Heart left ventricle (tissue), 16 donors: ENCODE measurements at regions not wholly inside any gene's neighbourhood (a gene's known extent, or its start where the extent isn't known, plus 50 kb on each side); places are given as distances from the start of the nearest gene placed in this dataset.
"Not testable (repeated sequence)": the region's sequence is repeated elsewhere in the genome, so short reads cannot be mapped to it uniquely, and the experiment has no call there.

Experiments used
- ATAC-seq, 4 donors: fragments of 200-7000 bp; cut with Tn5 transposase; one replicate each; pipeline ENCODE4 v1.9.1; 2020 to 2022; ENCODE audit warnings: moderate library complexity in 4 of 4, mild to moderate bottlenecking in 3 of 4, moderate number of reproducible peaks in 1 of 4
- DNase-seq, 5 donors: peaks; one replicate each; pipeline ENCODE4 v3.0.0-alpha.2; 2020
- H3K27ac ChIP-seq, 12 donors: fragments of 200-600 bp; sonication (generic) in 4 of 12; one replicate each; pipeline versions ENCODE4 v1.5.0 to v1.8.0; 2016 to 2022; ENCODE audit warnings: mild to moderate bottlenecking in 2 of 12
- H3K27me3 ChIP-seq, 9 donors: fragments of 200-600 bp; sonication (generic) in 2 of 9; one replicate each; pipeline versions ENCODE4 v1.5.1 to v1.8.0; 2016 to 2022; ENCODE audit warnings: mild to moderate bottlenecking in 3 of 9
- H3K36me3 ChIP-seq, 9 donors: fragments of 200-600 bp; sonication (generic) in 2 of 9; one replicate each; pipeline versions ENCODE4 v1.5.0 to v1.8.0; 2018 to 2022; ENCODE audit warnings: mild to moderate bottlenecking in 2 of 9
- H3K4me1 ChIP-seq, 12 donors: fragments of 200-600 bp; sonication (generic) in 4 of 12; one replicate each; pipeline versions ENCODE4 v1.5.0 to v1.8.0; 2016 to 2022; ENCODE audit warnings: mild to moderate bottlenecking in 3 of 12
- H3K4me3 ChIP-seq, 12 donors: fragments of 200-600 bp; sonication (generic) in 4 of 12; one replicate each; pipeline versions ENCODE4 v1.5.0 to v1.8.0; 2017 to 2022; ENCODE audit warnings: mild to moderate bottlenecking in 9 of 12, moderate library complexity in 4 of 12
- H3K9me3 ChIP-seq, 12 donors: fragments of 200-600 bp; sonication (generic) in 4 of 12; one replicate each; pipeline versions ENCODE4 v1.5.0 to v1.8.0; 2016 to 2022; ENCODE audit warnings: mild to moderate bottlenecking in 1 of 12
- CTCF ChIP-seq, 12 donors: fragments of 200-600 bp; sonication (generic) in 4 of 12; IDR thresholded peaks; one replicate each; pipeline versions ENCODE4 v1.5.0 to v1.8.0; 2018 to 2022; ENCODE audit warnings: antibody characterized with exemption in 12 of 12, mild to moderate bottlenecking in 5 of 12
- POLR2A ChIP-seq, 2 donors: fragments of 450-650 bp; IDR thresholded peaks; one replicate each; pipeline ENCODE4 v1.6.1; 2017; ENCODE audit warnings: antibody characterized with exemption in 2 of 2, mild to moderate bottlenecking in 2 of 2, moderate library complexity in 2 of 2
- WGBS, 4 donors: extraction: QIAGEN DNeasy Blood & Tissue Kit in 2 of 4; methylation state at CpG; one replicate each; pipeline versions ENCODE4 v1.1.5 to v1.1.7; 2013 to 2018; 5-methylcytosine and 5-hydroxymethylcytosine counted together
- intact Hi-C, 10 donors: fragments of 100-400 bp; cut with DNase I; formaldehyde crosslinking; loops; one replicate each; pipeline versions ENCODE4 v1.11.1 to v1.14.2; 2022
- donor health status: ischemic (EF 13 %, LVEDD 7.1; RV severe dilation, severe dysfunction).
- donor health status: healthy with polysubstance abuse.
- donor health status: DM: no; HTN: yes; CAD: no.
- donor health status: DM: no; HTN: no; CAD: no.
- donor health status: ischemic (EF 25% LVEDD 6.9; RV normal size, moderate dysfunction).
- donor health status: ischemic (EF 25% LVEDD 5.7; RV mildly dilated, moderate dysfunction).
- donor health status: healthy.
- donor health status: DM: yes; HTN: yes; CAD: no.
- donor health status: ischemic (EF 35%, LVEDD 5.7; RV mildly dilated, moderate dysfunction).
- donor health status: nonischemic (EF 11% LVEDD 7.7; RV severe dilation, severe dysfunction).
- donor health status: DM: yes; HTN: yes; CAD: no.
- donor health status: PGD.
- donor health status: ischemic (EF 29% LVEDD 5.4; RV normal size, mild dysfunction).
- donor health status: nonischemic (EF 23%, LVEDD 6.1; RV moderate dilation, normal function).

DNA sequence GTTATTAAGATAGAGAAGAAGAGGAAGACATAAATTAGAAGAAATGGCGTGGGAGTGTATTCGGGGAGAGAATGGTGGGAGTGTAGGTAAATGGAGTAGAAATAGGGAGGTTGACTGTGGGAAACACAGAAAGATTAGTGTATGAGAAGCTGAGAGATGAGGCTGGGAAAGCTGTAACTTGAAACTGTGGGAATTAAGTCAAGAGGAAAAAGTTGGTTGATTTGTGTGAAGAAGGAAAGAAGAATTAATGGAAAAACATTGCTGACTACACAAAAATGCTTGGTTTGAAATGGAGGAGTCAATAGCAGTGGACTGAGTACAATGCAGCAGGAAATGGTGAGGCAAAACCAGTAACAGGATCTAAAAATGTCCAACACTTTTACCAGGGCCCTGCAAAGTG lies 448.3 kb downstream of the PTPRC start:
- Histone ChIP-seq H3K27me3 (no peaks in the 10 kb centered on the region), H3K27ac (no peak overlapping the region), H3K36me3 (no peaks in the 10 kb centered on the region), H3K9me3 (no peaks in the 10 kb centered on the region), H3K4me1 (peaks cover 0 to 13% (median 0%) of the 10 kb centered on the region in 12 donors), H3K4me3 (no peak overlapping the region)
- intact Hi-C loops, result no loop called here
- no peak for DNase-seq
- 90 to 93% (median 92%) methylated on average over 2 of the region's 2 CpGs for WGBS, 4 donors
- ATAC-seq, result no peak
- TF ChIP-seq POLR2A (IDR thresholded peaks at IDR 0.05), result no peak

GRCh38 chr1:199089393-199090122 lies 450.7 kb downstream of the PTPRC start:
- Histone ChIP-seq H3K4me3 (no peak overlapping the region), H3K36me3 (no peaks in the 10 kb centered on the region), H3K27ac (no peak overlapping the region), H3K27me3 (no peaks in the 10 kb centered on the region), H3K4me1 (peaks cover 0 to 13% (median 0%) of the 10 kb centered on the region in 12 donors), H3K9me3 (no peaks in the 10 kb centered on the region)
- ATAC-seq, result no peak
- intact Hi-C loops, result no loop called here
- TF ChIP-seq POLR2A (IDR thresholded peaks at IDR 0.05) (no peak), CTCF (IDR thresholded peaks at IDR 0.05) (no peak)
- no peak for DNase-seq
- WGBS, 4 donors, result 45 to 65% (median 59%) methylated on average over 3 of the region's 3 CpGs

GRCh38 chr1:199095628-199096027 lies 456.8 kb downstream of the PTPRC start:
- ATAC-seq, intact Hi-C loops, DNase-seq, H3K9me3 ChIP-seq, H3K4me1 ChIP-seq, H3K27me3 ChIP-seq, H3K27ac ChIP-seq, H3K4me3 ChIP-seq, H3K36me3 ChIP-seq: not testable (repeated sequence)
- WGBS, 4 donors, result 65 to 95% (median 74%) methylated on average over 1 of the region's 1 CpG

DNA sequence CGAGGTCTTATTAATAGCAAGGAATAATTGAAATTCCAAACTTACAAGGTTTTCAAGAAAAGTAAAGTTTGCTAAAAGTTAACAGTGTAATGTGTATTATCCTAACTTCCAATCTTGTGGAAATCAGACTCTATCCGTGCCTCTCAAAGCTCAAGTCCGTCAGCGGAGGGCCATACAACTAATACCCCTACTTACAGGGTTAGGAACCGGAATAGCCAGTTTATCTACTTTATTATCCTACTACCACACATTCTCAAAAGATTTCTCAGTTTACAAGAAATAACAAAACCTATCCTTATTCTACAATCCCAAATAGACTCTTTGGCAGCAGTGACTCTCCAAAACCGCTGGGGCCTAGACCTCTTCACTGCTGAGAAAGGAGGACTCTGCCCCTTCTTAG lies 457.8 kb downstream of the PTPRC start:
- WGBS, 4 donors, result 90 to 93% (median 91%) methylated on average over 6 of the region's 6 CpGs

GRCh38 chr1:199098468-199098867 lies 459.6 kb downstream of the PTPRC start:
- H3K4me3 ChIP-seq, result no peak overlapping the region
- H3K36me3 ChIP-seq, result no peaks in the 10 kb centered on the region
- DNase-seq (no peak), ATAC-seq (no peak)
- 84 to 90% (median 87%) methylated on average over 5 of the region's 5 CpGs for WGBS, 4 donors
- H3K27ac ChIP-seq, result no peak overlapping the region
- peaks cover 0 to 8% (median 0%) of the 10 kb centered on the region in 12 donors for H3K9me3 ChIP-seq
- H3K4me1 ChIP-seq, result peaks cover 0 to 5% (median 0%) of the 10 kb centered on the region in 12 donors
- H3K27me3 ChIP-seq, result no peaks in the 10 kb centered on the region
- intact Hi-C loops, result no loop called here
- TF ChIP-seq CTCF (IDR thresholded peaks at IDR 0.05) (no peak), POLR2A (IDR thresholded peaks at IDR 0.05) (no peak)

More for the DNA sequence above, 457.8 kb downstream of the PTPRC start:
- ATAC-seq, result no peak
- DNase-seq, result no peak
- TF ChIP-seq POLR2A (IDR thresholded peaks at IDR 0.05) (no peak), CTCF (IDR thresholded peaks at IDR 0.05) (no peak)
- Histone ChIP-seq H3K36me3 (no peaks in the 10 kb centered on the region), H3K9me3 (no peaks in the 10 kb centered on the region), H3K4me3 (no peak overlapping the region), H3K4me1 (peaks cover 0 to 5% (median 0%) of the 10 kb centered on the region in 12 donors), H3K27me3 (no peaks in the 10 kb centered on the region), H3K27ac (no peak overlapping the region)
- intact Hi-C loops, result no loop called here
